HepG2 (cell line): ENCODE measurements at regions not wholly inside any gene's neighbourhood (a gene's known extent, or its start where the extent isn't known, plus 50 kb on each side); places are given as distances from the start of the nearest gene placed in this dataset.

Experiments
- ATAC-seq: fragments of 200-7000 bp; cut with Tn5 transposase; 3 replicates; pipeline ENCODE4 v1.9.1; 2020; ENCODE audit warnings: mild to moderate bottlenecking, moderate library complexity
- BruUV-seq: library from RNA; stranded (reverse); fragments of 400-500 nt; replicated peaks from 2 replicates; lab custom pipeline; 2021; lab: Mats Ljungman, UMichigan
- CTCF ChIA-PET: fragments of 300-600 bp; formaldehyde crosslinking; extraction: SDS; loops from one replicate; lab custom pipeline; 2021; ENCODE audit warnings: low total read pairs, inconsistent platforms, low intra/inter-chr PET ratio; lab: Yijun Ruan, JAX
- POLR2A ChIA-PET: fragments of 350-600 bp; sonication (Branson Sonifier 250); formaldehyde crosslinking; loops from one replicate; lab custom pipeline; 2020; ENCODE audit warnings: antibody characterized with exemption, inconsistent platforms; lab: Yijun Ruan, JAX
- DNase-seq: peaks from one replicate; pipeline ENCODE4 v3.0.0-alpha.2; 2015; ENCODE audit warnings: low spot score
- FAIRE-seq: peaks from 3 replicates; lab custom pipeline; 2011; peaks lifted over from hg19 to GRCh38; lab: Jason Lieb, UNC
- H2AFZ ChIP-seq: one replicate; pipeline ENCODE4 v1.6.1; 2011; ENCODE audit warnings: low read length, inconsistent platforms
- H3K27ac ChIP-seq: fragments of 300-600 bp; 3 replicates; pipeline ENCODE4 v1.8.0; 2011; ENCODE audit warnings: mixed run types, mild to moderate bottlenecking, mixed read lengths, low read length, inconsistent platforms; ENCODE audit not compliant: insufficient read depth; ENCODE audit errors: extremely low read length
- H3K27me3 ChIP-seq, 2 experiments: fragments of 200-600 bp in 1 of 2; 2 replicates in 1 of 2; 3 replicates in 1 of 2; pipeline versions ENCODE4 v1.6.0 to v1.8.0; 2011; ENCODE audit warnings: low read length in 2 of 2, mild to moderate bottlenecking in 2 of 2, moderate library complexity in 2 of 2, inconsistent platforms in 1 of 2; ENCODE audit not compliant: insufficient read depth in 2 of 2, control insufficient read depth in 1 of 2
- H3K36me3 ChIP-seq, 2 experiments: fragments of 200-600 bp in 1 of 2; replicated peaks in 1 of 2; 2 replicates in 1 of 2; 3 replicates in 1 of 2; pipeline versions ENCODE4 v1.5.1 to v1.8.0; 2011; ENCODE audit warnings: low read length in 2 of 2, inconsistent platforms in 1 of 2; ENCODE audit not compliant: insufficient read depth in 2 of 2, control insufficient read depth in 1 of 2
- H3K4me1 ChIP-seq: 2 replicates; pipeline ENCODE4 v1.5.1; 2012; ENCODE audit warnings: low read length, inconsistent platforms; ENCODE audit not compliant: insufficient read depth
- H3K4me2 ChIP-seq: 2 replicates; pipeline ENCODE4 v1.6.0; 2011; ENCODE audit warnings: low read depth, low read length, inconsistent platforms
- H3K4me3 ChIP-seq, 3 experiments: fragments of 200-600 bp in 1 of 3; sonication (generic), shearing (Covaris generic) in 1 of 3; replicated peaks in 1 of 3; 2 replicates each; pipeline ENCODE4 v1.5.1; 2011 to 2016; ENCODE audit warnings: low read length in 3 of 3, inconsistent platforms in 2 of 3, low read depth in 2 of 3, mild to moderate bottlenecking in 2 of 3, control low read depth in 1 of 3, mixed read lengths in 1 of 3; ENCODE audit not compliant: insufficient read depth in 1 of 3
- H3K79me2 ChIP-seq: one replicate; pipeline ENCODE4 v1.6.1; 2011; ENCODE audit warnings: low read length, inconsistent platforms; ENCODE audit not compliant: insufficient read depth
- H3K9ac ChIP-seq: 2 replicates; pipeline ENCODE4 v1.6.0; 2011; ENCODE audit warnings: mild to moderate bottlenecking, low read depth, low read length, inconsistent platforms; ENCODE audit not compliant: insufficient read depth
- H3K9me3 ChIP-seq: 2 replicates; pipeline ENCODE4 v1.5.1; 2012; ENCODE audit warnings: mild to moderate bottlenecking, low read length
- H4K20me1 ChIP-seq: 2 replicates; pipeline ENCODE4 v1.6.0; 2011; ENCODE audit warnings: inconsistent platforms, mild to moderate bottlenecking, low read length, moderate library complexity; ENCODE audit not compliant: insufficient read depth
- ZMAT5 ChIP-seq: sonication (generic); formaldehyde crosslinking; IDR thresholded peaks from 2 replicates; pipeline ENCODE4 v1.5.0; 2020; ENCODE audit warnings: mild to moderate bottlenecking, low read depth, missing genetic modification reagents, borderline replicate concordance
- ZNF292 ChIP-seq: sonication (generic); formaldehyde crosslinking; IDR thresholded peaks from 2 replicates; pipeline ENCODE4 v1.8.1; 2022; ENCODE audit warnings: mild to moderate bottlenecking, low read depth, missing genetic modification reagents, borderline replicate concordance
- ZNF33A ChIP-seq: sonication (generic); formaldehyde crosslinking; IDR thresholded peaks from 2 replicates; pipeline ENCODE4 v1.5.1; 2020; ENCODE audit warnings: missing genetic modification reagents, mild to moderate bottlenecking, moderate library complexity, borderline replicate concordance
- ZNF609 ChIP-seq: sonication (generic); formaldehyde crosslinking; IDR thresholded peaks from 2 replicates; pipeline ENCODE4 v1.4.0; 2020; ENCODE audit warnings: mild to moderate bottlenecking, missing genetic modification reagents, borderline replicate concordance
- WGBS: methylation state at CpG from one replicate; pipeline ENCODE4 v1.1.6; 2017; ENCODE audit warnings: low lambda C conversion rate; 5-methylcytosine and 5-hydroxymethylcytosine counted together
- in situ Hi-C: cut with HindIII; loops from 2 replicates; pipeline ENCODE4 v1.10.0; 2017; ENCODE audit warnings: low pct_unique_long_range_greater_than_20kb; ENCODE audit not compliant: extremely low pct_ligation_motif_present
- intact Hi-C: fragments of 100-400 bp; cut with micrococcal nuclease; formaldehyde crosslinking; loops from one replicate; pipeline ENCODE4 v1.10.0; 2022; ENCODE audit not compliant: unreplicated experiment
- TF ChIP-seq, protein P1 (sequence below): sonication (generic); formaldehyde crosslinking; IDR thresholded peaks from 2 replicates; pipeline ENCODE4 v1.4.0; 2020; ENCODE audit warnings: mild to moderate bottlenecking, missing genetic modification reagents
- TF ChIP-seq, protein P2 (sequence below): sonication (generic); formaldehyde crosslinking; IDR thresholded peaks from 2 replicates; pipeline ENCODE4 v1.8.1; 2023; ENCODE audit warnings: mild to moderate bottlenecking, inconsistent platforms, moderate library complexity, missing genetic modification reagents, borderline replicate concordance

DNA sequence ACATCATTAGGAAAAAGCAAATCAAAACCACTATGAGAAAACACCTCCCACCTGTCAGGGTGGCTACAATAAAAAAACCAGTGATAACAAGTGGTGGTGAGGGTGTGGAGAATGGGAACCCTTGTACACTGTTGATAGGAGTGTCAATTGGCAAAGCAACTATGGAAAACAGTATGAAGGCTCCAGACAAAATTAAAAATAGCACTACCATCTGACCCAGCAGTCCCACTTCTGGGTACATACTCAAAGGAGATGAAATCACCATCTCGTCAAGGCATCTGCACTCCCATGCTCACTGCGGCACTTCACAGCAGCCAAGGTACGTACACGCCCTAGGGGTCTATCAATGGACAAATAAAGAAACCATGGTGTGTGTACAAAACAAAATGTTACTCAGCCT, 715.1 kb downstream of the UQCRFS1 start:
- intact Hi-C loops (no loop called here), in situ Hi-C loops (no loop called here)
- peaks cover 69% of the 10 kb centered on the region for H3K9me3 ChIP-seq
- CTCF ChIA-PET: no interaction called here
- no peak overlapping the region for H3K4me3 ChIP-seq
- ATAC-seq (no peak), DNase-seq (no peak), FAIRE-seq (no peak)
- no peaks in the 10 kb centered on the region for H4K20me1 ChIP-seq
- no TSS peak for BruUV-seq
- no peaks in the 10 kb centered on the region for H3K27me3 ChIP-seq
- no peak overlapping the region for H2AFZ ChIP-seq
- no peak overlapping the region for H3K27ac ChIP-seq
- H3K4me1 ChIP-seq: no peaks in the 10 kb centered on the region
- H3K79me2 ChIP-seq: no peaks in the 10 kb centered on the region
- H3K9ac ChIP-seq: no peak overlapping the region
- POLR2A ChIA-PET: no interaction called here
- 10% methylated on average over 4 of the region's 4 CpGs for WGBS
- H3K4me2 ChIP-seq: no peak overlapping the region
- no peaks in the 10 kb centered on the region for H3K36me3 ChIP-seq
- no peak for TF ChIP-seq ZNF33A (CRISPR knock-in tag)
- no peak for TF ChIP-seq ZNF292 (CRISPR knock-in tag)
- TF ChIP-seq ZMAT5: no peak
- TF ChIP-seq ZNF609 (CRISPR knock-in tag): no peak
- TF ChIP-seq, protein P1, sequence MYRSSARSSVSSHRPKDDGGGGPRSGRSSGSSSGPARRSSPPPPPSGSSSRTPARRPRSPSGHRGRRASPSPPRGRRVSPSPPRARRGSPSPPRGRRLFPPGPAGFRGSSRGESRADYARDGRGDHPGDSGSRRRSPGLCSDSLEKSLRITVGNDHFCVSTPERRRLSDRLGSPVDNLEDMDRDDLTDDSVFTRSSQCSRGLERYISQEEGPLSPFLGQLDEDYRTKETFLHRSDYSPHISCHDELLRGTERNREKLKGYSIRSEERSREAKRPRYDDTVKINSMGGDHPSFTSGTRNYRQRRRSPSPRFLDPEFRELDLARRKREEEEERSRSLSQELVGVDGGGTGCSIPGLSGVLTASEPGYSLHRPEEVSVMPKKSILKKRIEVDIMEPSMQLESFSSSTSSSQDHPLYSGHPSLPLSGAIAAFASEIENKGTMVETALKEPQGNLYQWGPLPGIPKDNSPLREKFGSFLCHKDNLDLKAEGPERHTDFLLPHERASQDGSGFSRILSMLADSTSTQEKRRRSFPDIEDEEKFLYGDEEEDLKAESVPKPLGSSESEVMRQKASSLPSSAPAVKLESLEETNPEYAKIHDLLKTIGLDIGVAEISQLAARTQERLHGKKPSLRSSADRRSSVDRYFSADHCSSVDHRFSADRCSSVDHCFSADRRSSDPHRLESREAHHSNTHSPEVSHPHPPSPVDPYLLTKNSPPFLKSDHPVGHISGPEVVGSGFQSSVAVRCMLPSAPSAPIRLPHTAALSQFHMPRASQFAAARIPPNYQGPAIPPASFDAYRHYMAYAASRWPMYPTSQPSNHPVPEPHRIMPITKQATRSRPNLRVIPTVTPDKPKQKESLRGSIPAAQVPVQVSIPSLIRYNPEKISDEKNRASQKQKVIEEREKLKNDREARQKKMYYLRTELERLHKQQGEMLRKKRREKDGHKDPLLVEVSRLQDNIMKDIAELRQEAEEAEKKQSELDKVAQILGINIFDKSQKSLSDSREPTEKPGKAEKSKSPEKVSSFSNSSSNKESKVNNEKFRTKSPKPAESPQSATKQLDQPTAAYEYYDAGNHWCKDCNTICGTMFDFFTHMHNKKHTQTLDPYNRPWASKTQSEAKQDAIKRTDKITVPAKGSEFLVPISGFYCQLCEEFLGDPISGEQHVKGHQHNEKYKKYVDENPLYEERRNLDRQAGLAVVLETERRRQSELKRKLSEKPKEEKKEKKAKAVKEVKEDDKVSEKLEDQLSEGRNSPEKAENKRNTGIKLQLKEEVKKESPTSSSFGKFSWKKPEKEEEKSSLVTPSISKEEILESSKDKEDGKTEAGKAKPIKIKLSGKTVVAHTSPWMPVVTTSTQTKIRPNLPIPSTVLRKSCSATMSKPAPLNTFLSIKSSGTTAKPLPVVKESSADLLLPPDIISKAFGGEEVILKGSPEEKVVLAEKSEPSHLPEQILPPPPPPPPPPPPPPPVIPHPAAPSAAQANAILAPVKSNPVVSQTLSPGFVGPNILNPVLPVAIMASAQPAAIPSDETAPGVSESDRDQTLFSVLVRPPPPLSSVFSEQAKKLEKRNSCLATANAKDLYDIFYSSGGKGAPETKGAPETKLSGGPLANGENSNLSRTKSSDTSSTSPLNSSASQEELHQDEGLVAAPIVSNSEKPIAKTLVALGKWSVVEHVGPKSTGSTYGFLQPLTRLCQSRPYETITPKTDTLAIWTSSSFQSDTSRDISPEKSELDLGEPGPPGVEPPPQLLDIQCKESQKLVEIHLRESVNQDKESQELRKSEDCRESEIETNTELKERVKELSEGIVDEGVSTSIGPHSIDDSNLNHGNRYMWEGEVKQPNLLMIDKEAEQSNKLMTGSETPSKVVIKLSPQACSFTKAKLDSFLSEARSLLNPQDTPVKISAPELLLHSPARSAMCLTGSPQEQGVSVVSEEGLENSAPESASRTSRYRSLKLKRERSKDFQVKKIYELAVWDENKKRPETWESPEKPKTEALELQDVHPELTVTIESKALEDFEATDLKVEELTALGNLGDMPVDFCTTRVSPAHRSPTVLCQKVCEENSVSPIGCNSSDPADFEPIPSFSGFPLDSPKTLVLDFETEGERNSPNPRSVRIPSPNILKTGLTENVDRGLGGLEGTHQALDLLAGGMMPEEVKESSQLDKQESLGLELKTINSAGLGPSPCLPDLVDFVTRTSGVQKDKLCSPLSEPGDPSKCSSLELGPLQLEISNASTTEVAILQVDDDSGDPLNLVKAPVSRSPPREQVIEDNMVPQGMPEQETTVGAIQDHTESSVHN: no peak
- TF ChIP-seq, protein P2, sequence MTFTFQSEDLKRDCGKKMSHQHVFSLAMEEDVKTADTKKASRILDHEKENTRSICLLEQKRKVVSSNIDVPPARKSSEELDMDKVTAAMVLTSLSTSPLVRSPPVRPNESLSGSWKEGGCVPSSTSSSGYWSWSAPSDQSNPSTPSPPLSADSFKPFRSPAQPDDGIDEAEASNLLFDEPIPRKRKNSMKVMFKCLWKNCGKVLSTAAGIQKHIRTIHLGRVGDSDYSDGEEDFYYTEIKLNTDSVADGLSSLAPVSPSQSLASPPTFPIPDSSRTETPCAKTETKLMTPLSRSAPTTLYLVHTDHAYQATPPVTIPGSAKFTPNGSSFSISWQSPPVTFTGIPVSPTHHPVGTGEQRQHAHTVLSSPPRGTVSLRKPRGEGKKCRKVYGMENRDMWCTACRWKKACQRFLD (CRISPR knock-in tag): no peak
